Right lobe of liver (tissue), 4 donors: ENCODE measurements at regions not wholly inside any gene's neighbourhood (a gene's known extent, or its start where the extent isn't known, plus 50 kb on each side); places are given as distances from the start of the nearest gene placed in this dataset.

Source experiments
- POLR2A ChIP-seq: fragments of 450-650 bp; IDR thresholded peaks from one replicate; pipeline ENCODE4 v1.6.1; 2017; ENCODE audit warnings: antibody characterized with exemption, mild to moderate bottlenecking
- TF ChIP-seq, protein P1 (sequence below), 4 donors: fragments of 200-600 bp in 3 of 4; fragments of 450-650 bp in 1 of 4; IDR thresholded peaks; one replicate each; pipeline versions ENCODE4 v1.5.1 to v1.8.0; 2016 to 2022; ENCODE audit warnings: antibody characterized with exemption in 4 of 4, mild to moderate bottlenecking in 2 of 4
- donor health status: DM: no; HTN: no; CAD: no.
- donor health status: DM: no; HTN: no; CAD: no.
- donor health status: DM: no; HTN: yes; CAD: no.

DNA sequence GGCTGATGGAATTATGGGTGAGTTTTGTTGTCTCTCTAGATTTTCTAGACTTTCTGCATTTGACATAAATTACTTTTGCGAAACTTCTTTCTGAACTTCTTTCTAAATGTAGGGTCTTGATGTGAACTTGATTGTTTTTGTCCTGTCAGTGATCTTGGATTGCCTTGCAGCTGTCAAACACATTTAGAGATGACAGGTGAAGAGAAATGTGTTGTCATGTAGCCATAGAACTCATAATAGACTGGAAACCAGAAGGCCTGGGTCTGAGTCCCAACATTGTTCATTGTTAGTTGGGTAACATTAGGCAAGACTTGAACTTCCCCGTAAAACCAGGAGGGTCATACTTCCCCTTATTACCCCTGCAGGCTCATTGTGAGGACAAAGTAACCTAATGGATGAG is 109.0 kb downstream of the LRIG3 start:
- TF ChIP-seq, protein P1, sequence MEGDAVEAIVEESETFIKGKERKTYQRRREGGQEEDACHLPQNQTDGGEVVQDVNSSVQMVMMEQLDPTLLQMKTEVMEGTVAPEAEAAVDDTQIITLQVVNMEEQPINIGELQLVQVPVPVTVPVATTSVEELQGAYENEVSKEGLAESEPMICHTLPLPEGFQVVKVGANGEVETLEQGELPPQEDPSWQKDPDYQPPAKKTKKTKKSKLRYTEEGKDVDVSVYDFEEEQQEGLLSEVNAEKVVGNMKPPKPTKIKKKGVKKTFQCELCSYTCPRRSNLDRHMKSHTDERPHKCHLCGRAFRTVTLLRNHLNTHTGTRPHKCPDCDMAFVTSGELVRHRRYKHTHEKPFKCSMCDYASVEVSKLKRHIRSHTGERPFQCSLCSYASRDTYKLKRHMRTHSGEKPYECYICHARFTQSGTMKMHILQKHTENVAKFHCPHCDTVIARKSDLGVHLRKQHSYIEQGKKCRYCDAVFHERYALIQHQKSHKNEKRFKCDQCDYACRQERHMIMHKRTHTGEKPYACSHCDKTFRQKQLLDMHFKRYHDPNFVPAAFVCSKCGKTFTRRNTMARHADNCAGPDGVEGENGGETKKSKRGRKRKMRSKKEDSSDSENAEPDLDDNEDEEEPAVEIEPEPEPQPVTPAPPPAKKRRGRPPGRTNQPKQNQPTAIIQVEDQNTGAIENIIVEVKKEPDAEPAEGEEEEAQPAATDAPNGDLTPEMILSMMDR (IDR thresholded peaks at IDR 0.05): no peak
- TF ChIP-seq POLR2A: no peak
